T follicular helper cell (primary cell): ENCODE measurements at regions not wholly inside any gene's neighbourhood (a gene's known extent, or its start where the extent isn't known, plus 50 kb on each side); places are given as distances from the start of the nearest gene placed in this dataset.

Source experiments
- DNase-seq: peaks from one replicate; pipeline ENCODE4 v3.0.0-alpha.2; 2020; ENCODE audit warnings: low read depth

DNA sequence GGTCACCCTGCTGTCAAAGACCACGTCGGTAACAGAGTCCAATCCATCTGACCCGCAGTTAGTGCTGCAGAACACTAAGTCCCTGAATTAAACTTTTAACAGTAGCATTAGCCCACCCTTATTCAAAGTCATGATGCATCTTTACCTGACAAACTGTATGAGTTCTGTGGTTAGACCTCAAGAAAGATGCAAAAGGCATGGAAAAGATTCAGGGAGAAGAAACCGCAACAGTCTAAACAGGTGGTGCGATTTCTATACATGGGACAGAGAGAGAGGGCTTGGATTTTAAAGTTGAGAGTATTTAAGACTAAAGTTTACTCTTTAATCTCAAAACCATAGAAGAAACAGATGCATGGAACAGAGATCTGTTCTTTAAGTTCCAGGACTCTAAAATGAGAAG is 103.3 kb upstream of the NFE2L3 start:
- no peak for DNase-seq

DNA sequence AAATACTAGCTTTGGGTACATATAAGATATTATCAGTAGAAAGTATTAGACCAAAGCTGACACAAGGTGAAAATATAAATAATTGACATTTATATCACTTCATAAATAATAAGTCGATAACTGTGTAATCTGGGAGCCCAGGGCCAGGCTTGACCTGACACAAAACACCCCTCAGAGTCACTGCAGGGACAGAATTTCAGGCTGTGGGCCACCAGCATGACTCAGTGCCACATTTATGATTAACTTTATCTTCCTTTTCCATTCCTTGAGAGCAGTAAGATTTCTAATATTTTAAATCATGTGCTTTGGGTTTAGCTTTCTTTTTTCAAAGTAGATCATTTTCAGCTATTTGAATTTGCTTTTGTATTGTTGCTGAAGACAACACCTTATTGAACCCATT is 102.9 kb upstream of the NFE2L3 start:
- no peak for DNase-seq

DNA sequence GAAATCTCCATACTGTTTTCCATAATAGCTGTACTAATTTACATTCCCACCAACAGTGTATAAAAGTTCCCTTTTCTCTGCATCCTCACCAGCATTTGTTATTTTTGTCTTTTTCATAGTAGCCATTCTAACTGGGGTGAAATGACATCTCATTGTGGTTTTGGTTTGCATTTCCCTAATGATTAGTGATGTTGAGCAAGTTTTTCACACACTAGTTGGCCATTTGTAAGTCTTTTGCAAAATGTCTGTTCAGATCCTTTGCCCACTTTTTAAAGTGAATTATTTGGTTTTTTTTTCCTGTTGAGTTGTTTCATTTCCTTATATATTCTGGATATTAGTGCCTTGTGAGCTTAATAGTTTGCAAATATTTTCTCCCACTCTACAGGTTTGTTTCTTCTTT is 101.0 kb upstream of the NFE2L3 start:
- DNase-seq = no peak

DNA sequence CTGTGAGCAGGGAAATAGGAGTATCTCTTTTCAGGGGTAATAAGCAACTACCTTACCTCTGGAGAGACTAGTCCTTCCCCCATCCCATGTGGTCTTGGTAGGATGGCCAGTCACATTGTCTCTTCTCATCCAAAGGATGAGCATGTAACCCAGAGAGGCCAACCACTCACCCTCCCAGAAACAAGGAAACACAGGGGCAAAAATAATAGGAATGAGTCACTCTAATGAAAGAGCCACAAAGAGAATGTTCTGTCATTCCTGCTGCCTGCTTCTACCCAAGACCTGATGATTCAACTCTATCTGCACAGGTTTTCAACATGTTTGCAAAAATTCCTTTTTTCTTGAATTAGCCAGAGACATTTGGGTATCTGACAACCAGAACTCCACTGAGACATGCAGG is 99.3 kb upstream of the NFE2L3 start:
- DNase-seq = no peak

DNA sequence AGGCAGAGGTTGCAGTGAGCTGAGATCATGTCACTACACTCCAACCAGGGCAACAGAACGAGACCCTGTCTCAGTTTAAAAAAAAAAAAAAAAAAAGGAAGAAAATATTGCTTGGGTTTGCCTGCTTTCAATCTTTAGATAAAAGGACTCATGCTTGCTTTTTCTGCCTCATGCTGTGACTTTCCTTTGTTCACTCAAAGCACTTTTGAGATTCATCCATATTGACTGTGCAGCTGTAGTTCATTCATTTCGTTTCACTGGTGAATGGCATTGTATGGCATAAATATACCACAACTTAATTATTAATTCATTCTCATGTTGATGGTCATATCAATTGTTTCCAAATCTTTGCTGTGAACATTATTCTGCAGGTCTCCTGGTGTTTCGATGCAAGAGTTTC is 97.6 kb upstream of the NFE2L3 start:
- no peak for DNase-seq

DNA sequence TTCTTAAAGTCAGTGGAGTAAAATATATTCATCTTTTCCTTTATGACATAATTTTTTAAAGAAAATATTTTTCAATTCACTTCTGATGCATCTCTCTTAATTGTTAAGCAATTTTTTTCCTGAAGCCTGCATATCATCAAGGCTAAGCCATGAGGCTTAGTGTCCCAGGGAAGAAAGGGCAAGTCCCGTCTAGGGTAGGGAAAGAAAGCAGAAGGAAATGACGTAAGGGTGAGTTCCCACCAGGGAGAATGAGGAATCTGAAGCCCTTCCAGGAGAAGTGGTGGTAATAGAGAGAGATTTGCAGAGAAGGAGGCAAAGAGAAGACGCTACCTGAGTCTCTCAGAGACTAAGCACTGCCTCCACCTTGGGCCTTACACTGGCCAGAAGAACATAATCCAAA is 96.8 kb upstream of the NFE2L3 start:
- no peak for DNase-seq

DNA sequence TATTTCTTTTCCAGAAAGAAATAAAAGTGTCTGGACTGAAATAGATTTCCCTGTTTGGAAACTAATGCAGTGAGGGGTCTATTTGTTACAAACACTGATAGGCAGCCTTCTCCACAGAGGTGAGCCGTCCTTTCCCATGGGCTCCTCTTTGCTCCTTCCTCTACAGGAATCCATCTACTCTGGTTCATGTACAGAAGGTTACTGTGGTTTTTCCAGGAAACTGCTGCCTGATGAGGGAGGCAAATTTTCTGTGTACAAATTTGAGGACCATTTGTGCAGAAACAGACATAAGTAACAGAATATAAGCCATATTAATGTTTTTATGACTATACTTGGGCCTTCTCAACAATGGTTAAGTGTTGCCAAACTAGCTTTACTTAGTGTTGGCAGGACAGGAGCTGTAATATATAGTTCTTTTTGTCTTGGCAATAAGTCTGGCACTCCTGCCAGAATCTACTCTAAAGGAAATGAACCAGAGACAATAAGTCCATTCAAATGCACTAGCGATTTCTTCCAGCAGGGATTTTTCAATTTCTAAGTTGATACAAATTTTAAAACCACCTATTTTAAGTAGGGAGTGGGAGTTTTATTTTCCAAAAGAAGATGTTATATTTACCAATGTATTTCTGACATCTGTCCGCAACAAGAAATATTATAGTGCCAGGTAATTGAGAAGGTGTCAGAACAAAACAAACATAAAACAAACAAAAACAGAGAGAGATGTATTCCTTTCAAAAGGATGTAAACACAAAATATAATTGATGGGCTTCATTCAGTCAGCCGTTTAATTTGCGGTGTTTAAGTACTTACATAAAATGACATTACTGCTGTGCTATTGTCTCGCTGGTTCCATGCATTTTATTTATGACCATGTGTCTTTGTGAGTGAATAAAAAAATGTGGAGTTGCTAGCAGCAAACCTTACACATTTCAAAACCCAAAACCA is 91.0 kb upstream of the NFE2L3 start:
- DNase-seq = no peak

DNA sequence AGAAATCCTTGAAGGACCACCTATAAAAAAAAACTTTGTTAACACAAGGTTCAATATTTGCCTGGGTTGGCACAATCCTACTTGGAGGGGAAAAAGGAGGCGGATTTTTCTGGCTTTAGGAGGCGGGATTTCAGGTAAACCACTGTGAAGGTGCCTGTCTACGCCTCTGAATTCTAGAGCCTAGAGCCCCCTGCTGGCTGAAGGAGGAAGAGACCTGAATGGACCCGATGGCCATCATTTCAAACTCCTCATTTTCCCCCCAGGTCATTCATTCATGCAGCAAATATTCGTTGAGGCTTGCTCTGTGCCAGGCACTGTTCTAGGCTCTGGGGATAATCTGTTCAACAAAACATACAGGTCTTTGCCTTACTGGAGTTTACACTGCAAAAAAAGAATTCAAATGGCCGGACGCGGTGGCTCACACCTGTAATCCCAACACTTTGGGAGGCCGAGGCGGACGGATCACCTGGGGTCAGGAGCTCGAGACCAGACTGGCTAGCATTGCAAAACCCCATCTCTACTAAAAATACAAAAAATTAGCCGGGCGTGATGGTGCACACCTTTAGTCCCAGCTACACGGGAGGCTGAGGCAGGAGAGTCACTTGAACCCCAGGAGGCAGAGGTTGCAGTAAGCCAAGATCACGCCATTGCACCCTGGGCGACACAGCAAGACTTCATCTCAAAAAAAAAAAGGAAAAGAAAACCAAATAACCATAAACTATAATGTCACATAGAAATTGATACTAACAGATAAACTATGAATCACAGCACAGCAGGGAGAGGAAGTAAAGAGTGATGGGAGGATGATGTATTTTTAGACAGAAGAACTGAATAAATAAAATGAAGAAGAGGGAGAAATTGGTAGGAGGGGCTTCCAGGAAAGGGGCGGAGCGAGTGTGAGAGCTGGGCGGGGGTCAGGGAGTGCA is 90.1 kb upstream of the NFE2L3 start:
- DNase-seq = peak; percentile 50

DNA sequence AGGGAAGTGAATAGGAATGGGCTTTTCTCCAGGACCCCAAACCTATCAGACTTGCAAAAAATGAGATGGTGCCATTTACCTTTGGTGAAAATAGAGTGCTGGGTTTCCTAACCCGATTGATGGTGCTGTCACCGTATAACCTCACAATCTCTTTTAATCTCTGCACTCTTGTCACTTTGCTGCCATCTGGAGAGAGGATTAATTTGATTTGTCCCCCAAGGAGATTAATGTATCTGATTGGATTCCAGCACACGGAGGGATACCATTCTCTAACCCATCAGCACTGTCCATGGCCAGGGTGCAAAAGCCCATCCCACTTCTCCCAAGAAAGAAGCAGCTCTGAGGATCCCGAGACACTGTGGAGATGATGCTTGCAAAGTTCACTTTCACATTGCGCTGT is 86.3 kb upstream of the NFE2L3 start:
- no peak for DNase-seq

DNA sequence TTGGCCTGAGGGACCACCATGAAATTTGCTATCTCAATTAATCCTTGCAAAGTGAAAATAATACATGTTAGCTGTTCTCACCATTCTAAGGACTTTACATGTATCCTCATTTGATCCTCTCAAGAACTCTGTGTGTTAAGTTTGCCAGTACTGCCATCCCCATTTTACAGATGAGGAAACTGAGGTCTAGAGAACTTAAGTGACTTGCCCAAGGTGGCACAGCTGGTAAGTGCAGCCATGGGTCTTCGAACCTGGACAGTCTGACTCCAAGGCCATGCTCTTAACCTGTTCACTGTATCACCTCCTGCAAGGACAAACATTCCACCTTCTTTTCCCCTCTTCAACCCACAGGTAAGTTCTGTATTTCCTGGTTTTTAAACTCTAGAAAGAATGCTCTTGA is 85.3 kb upstream of the NFE2L3 start:
- DNase-seq = no peak

DNA sequence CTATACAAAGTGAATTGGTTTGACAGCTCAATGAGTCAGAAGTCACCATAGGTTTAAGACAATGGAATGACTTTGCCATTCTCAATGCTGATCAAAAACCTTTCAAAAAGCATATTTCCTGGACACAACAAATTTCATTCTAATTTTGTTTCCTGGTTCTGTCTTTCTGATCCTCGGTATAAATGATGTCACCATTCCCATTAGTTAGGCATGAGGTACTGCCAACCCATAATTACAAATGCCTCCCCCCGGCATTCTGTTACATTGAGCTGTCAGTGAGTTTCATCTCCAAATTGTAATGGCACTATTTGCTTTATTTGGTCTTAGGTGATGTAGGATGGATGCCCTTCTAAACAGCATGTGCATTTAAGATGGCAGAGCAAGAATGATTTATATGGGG is 81.7 kb upstream of the NFE2L3 start:
- DNase-seq = no peak

DNA sequence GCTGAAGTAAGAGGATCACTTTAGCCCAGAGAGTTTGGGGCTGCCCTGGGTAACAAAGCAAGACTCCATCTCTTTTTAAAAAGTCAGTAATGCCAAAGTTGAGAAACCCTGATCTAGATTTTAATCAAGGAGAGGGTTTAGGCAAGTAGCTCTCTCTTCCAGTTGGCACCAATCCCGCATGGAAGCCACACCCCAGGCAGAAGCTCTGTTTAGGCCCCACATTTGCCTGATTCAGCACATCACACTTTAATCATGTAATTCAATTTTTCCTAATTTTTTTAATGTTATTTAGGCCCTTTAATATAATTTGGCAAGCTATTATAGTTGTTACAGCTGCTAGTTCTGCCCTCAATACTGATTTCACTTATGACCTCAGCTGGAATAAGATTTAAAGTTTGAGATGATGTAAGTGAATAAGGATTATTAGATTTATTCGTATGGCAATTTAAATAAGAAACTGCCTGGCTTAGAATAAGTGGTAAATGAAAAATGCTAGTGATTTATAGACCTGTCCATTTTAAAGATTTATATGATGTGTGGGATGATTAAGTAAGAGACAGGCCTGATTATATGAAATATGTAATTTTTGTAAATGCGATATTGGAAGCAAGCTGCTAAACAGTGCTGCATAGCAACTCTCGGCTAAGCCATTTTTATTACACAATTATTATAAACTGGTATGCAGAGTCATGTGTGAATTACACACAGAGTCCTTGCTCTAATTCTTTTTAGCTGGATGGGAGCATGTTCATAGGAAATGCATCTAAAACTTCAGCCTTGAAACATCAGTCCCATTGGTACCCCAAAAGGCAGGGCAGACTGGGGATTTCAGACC is 80.2 kb upstream of the NFE2L3 start:
- DNase-seq = no peak

DNA sequence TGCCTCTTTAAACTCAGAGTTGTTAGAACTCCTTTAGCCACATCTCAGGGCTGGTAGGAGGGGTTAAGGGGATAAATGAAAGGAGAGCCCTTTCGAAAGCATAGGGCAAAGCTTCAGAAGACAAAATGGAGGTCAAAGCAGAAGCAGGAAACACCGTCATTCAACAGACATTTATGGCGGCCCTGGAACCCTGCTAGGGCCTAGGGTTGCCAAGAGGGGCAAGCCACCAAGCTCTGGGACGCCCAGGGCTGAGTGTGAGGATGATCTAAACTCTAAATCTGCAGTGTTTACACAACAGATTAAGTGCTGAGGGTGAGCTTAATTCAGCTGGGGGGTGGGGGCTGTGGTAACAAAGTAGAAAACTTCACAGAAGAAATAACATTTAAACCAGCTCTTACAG is 79.0 kb upstream of the NFE2L3 start:
- DNase-seq = no peak

DNA sequence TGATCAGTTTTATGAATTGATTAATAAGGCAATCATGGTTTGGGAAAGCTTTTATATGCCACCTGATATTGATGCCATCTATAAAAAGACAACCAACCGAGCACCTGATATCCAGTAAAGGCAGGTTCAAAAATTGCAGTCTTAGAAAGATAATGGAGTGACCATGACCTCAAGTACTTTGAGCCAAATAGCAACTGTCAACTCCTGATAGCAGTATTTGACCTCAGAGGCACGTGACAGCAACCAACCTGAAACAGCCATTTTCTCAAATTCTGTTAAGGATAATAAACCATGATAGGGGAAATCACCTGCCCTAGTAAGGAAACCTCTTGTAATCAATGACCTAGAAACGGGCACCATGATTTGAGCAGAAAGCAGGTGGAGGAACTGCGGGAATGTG is 77.1 kb upstream of the NFE2L3 start:
- DNase-seq = no peak

DNA sequence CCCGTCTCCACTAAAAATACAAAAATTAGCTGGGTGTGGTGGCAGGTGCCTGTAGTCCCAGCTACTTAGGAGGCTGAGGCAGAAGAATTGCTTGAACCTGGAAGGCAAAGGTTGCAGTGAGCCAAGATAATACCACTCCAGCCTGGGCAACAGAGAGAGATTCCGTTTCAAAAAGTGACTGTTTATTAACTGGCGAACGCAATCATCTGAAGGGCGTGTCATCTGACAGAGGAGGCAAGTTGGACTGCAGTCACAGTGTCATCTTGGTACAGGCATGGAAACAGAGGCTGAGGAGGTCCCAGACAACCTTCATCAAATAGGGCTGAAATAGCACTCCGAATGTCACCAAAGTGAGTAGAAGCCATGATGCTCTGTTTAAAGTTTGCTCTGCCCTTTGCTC is 75.3 kb upstream of the NFE2L3 start:
- no peak for DNase-seq

DNA sequence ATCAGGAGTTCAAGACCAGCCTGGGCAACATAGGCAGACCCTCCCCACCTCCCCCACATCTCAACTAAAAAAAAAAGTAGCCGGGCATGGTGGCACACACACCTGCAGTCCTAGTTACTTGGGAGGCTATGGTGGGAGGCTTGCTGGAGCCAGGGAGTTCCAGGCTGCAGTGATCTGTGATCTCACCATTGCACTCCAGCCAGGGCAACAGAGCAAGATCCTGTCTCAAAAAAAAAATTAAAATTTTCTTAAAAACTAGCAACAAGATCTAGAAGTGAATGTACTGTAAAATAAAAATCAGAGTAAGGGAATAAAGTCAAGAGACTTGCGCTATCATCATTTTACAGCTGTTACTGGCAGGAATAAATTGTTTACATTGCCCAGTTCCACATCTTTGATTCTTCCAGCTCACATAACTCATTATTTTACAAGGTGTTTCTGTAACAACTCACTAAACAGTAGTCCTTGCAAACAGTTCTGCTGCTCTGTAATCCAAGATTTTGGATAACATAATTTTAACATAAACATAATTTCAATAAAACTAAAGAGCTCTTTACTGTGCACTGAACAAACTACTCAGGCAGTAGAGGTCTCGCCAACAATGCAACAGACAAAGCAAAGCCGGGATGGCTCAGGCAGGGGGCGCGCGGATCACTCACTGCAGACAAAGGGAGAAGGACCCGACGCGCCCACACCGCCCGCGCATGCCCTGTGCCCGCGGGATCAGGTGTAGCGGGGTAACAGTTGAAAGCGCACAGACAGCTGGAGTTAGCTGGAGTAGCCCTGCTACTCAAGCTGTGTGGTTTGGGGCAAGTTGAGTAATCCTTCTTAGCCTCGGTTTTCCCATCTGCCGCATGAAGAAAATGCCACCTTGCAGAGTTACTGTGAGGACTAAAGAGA is 73.3 kb upstream of the NFE2L3 start:
- peak; percentile 70 for DNase-seq

DNA sequence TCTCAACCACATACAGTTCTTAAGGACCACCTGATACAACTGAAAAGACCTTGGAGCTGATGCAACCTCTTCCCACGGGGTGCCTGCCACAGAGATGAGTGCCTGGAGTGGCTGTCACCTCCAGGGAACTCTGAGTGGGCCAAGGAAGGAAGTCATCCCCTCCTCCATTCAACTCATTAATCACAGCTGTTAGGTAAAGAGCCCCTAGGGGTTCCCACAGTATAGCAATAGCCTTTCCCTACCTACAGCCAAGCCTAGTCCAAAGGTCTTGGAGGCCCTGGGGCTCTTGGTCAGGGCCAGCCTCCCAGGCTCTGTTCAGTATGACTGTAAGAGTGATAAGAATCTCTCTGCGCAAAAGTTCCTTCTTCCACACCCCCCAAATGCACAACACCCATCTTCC is 70.4 kb upstream of the NFE2L3 start:
- no peak for DNase-seq

DNA sequence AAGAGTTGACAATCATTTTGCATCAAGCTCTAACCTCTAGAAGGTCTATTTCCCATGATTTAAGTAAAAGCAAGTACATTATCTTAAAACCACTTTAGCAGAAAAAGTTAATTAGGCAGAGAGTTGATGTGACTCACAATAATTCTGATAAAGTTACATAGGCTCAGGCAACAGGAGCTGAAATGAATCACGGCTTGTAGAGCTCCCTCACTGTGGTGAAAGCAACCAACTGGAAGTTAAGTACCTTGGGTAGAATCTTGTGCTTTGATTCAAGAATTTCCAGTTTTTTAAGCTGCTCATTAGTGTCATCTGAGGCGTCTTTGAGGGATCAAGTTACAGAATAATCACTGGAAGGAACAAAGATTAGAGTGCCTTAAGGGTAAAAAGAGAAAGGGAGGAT is 68.9 kb upstream of the NFE2L3 start:
- DNase-seq = no peak

DNA sequence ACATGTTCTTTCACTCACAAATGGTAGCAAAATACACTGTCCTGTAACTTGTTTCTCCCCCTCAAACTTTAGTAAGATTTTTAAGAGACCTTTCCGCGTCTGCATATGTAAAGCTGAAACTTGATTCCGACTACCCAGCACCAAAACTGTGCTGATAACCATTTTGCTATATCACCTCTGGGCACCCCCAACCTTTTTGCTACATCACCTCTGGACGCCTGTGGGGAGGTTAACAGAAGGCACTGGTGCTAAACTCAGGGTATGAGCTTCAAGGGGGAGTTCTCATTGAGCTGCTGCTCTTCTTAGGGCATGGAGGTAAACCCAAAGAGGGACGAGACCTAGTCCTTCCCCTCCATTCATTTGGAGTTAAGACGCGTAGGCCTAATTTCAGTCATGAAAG is 67.6 kb upstream of the NFE2L3 start:
- DNase-seq = no peak

DNA sequence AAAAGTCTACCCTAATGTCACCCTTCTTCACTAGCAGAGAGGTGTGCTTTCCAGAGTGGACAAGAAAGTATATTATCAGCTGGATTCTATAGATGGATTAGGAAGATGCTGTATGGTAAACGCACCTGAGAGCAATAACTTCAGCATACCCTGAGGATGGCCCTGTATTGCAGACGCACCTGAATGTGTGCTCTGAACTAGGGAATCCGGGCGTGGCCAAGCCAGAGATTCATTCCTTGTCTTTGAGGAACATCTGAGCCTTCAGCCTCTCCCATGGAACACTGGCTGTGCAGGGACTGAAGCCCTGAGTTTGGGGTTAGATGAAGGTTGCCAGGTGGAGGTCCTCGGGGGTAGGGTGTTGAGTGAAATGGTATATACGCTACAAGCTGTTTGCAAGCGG is 66.2 kb upstream of the NFE2L3 start:
- DNase-seq = no peak
